Gastrocnemius medialis (tissue), 4 donors: ENCODE measurements at regions not wholly inside any gene's neighbourhood (a gene's known extent, or its start where the extent isn't known, plus 50 kb on each side); places are given as distances from the start of the nearest gene placed in this dataset.

ENCODE experiments used
- ATAC-seq, 2 donors: fragments of 150-250 bp; one replicate each; pipeline ENCODE4 v1.9.1; 2016
- DNase-seq, 2 donors: peaks; one replicate each; pipeline ENCODE4 v3.0.0-alpha.2; 2019
- H3K27ac ChIP-seq, 4 donors: fragments of 200-600 bp; sonication (generic); 1 replicate in 1 of 4; 2 replicates in 3 of 4; pipeline ENCODE4 v1.5.1; 2016 to 2018; ENCODE audit warnings: mild to moderate bottlenecking in 2 of 4, moderate library complexity in 1 of 4
- H3K27me3 ChIP-seq, 3 donors: fragments of 200-600 bp; sonication (generic) in 2 of 3; 1 replicate in 1 of 3; 2 replicates in 2 of 3; pipeline versions ENCODE4 v1.5.1 to v1.6.0; 2016 to 2019; ENCODE audit warnings: mild to moderate bottlenecking in 1 of 3, moderate library complexity in 1 of 3
- H3K36me3 ChIP-seq, 2 donors: fragments of 200-600 bp; sonication (generic) in 1 of 2; one replicate each; pipeline ENCODE4 v1.5.1; 2017 to 2018
- H3K4me1 ChIP-seq, 2 donors: fragments of 200-600 bp; sonication (generic) in 1 of 2; one replicate each; pipeline ENCODE4 v1.5.1; 2016 to 2017; ENCODE audit warnings: mild to moderate bottlenecking in 2 of 2
- H3K4me3 ChIP-seq, 4 donors: fragments of 200-600 bp; sonication (generic) in 3 of 4; 1 replicate in 1 of 4; 2 replicates in 3 of 4; pipeline ENCODE4 v1.5.1; 2016 to 2019; ENCODE audit warnings: mild to moderate bottlenecking in 2 of 4
- H3K9me3 ChIP-seq, 3 donors: fragments of 200-600 bp; sonication (generic) in 2 of 3; 1 replicate in 1 of 3; 2 replicates in 2 of 3; pipeline ENCODE4 v1.5.1; 2016 to 2019
- CTCF ChIP-seq, 5 experiments: fragments of 450-650 bp in 3 of 5; fragments of 200-600 bp in 2 of 5; sonication (generic) in 2 of 5; IDR thresholded peaks in 4 of 5; conservative IDR thresholded peaks in 1 of 5; 1 replicate in 4 of 5; 2 replicates in 1 of 5; pipeline ENCODE4 v1.5.1; 2016 to 2019; ENCODE audit warnings: antibody characterized with exemption in 5 of 5, mild to moderate bottlenecking in 3 of 5, moderate library complexity in 3 of 5
- POLR2A ChIP-seq, 2 donors: fragments of 450-650 bp; IDR thresholded peaks; one replicate each; pipeline ENCODE4 v1.6.1; 2017; ENCODE audit warnings: antibody characterized with exemption in 2 of 2, mild to moderate bottlenecking in 2 of 2, moderate library complexity in 2 of 2
- in situ Hi-C, 4 donors: fragments of 200-750 bp; cut with MboI; loops; one replicate each; pipeline versions ENCODE4 v1.15.0 to v1.8.0; 2017; ENCODE audit warnings: low sequenced_read_pairs in 4 of 4
- intact Hi-C: fragments of 100-400 bp; cut with DNase I; formaldehyde crosslinking; loops from one replicate; pipeline ENCODE4 v1.15.1; 2023; ENCODE audit warnings: low total_unique reads

- Histone ChIP-seq H3K36me3 (no peaks in the 10 kb centered on the region), H3K4me1 (peaks cover 0 to 6% of the 10 kb centered on the region in 2 donors), H3K27me3 (no peaks in the 10 kb centered on the region), H3K4me3 (no peak overlapping the region), H3K9me3 (no peaks in the 10 kb centered on the region), H3K27ac (no peak overlapping the region)
- intact Hi-C loops, result no loop called here
- in situ Hi-C loops, result no loop called here
- TF ChIP-seq POLR2A (IDR thresholded peaks at IDR 0.05), result no peak
- TF ChIP-seq CTCF (IDR thresholded peaks at IDR 0.05 in 4 of 5, conservative IDR thresholded peaks at IDR 0.05 in 1 of 5), result no peak
- ATAC-seq (no peak), DNase-seq (no peak)
These were observed 167.7 kb upstream of the NECTIN3 start for GRCh38 chr3:110903771-110904519.

GRCh38 chr3:110904520-110904890 is 167.1 kb upstream of the NECTIN3 start:
- no peak for ATAC-seq
- in situ Hi-C loops, result no loop called here
- no peak for TF ChIP-seq POLR2A (IDR thresholded peaks at IDR 0.05)
- TF ChIP-seq CTCF (IDR thresholded peaks at IDR 0.05 in 4 of 5, conservative IDR thresholded peaks at IDR 0.05 in 1 of 5), result no peak
- no peaks in the 10 kb centered on the region for H3K9me3 ChIP-seq
- H3K4me3 ChIP-seq, result no peak overlapping the region
- H3K27ac ChIP-seq, result no peak overlapping the region
- H3K27me3 ChIP-seq, result no peaks in the 10 kb centered on the region
- H3K4me1 ChIP-seq, result peaks cover 0 to 6% of the 10 kb centered on the region in 2 donors
- no peaks in the 10 kb centered on the region for H3K36me3 ChIP-seq
- intact Hi-C loops, result no loop called here
- DNase-seq, result no peak

- no peaks in the 10 kb centered on the region for H3K27me3 ChIP-seq
- H3K9me3 ChIP-seq, result no peaks in the 10 kb centered on the region
- no peak for TF ChIP-seq CTCF (IDR thresholded peaks at IDR 0.05 in 4 of 5, conservative IDR thresholded peaks at IDR 0.05 in 1 of 5)
- no peak for TF ChIP-seq POLR2A (IDR thresholded peaks at IDR 0.05)
- no peaks in the 10 kb centered on the region for H3K36me3 ChIP-seq
- in situ Hi-C loops (no loop called here), intact Hi-C loops (no loop called here)
- no peak for ATAC-seq
- peaks cover 0 to 6% of the 10 kb centered on the region in 2 donors for H3K4me1 ChIP-seq
- no peak for DNase-seq
- no peak overlapping the region for H3K4me3 ChIP-seq
- H3K27ac ChIP-seq, result no peak overlapping the region
These were observed 166.5 kb upstream of the NECTIN3 start for GRCh38 chr3:110905121-110905520.

GRCh38 chr3:110909839-110910238 is 161.8 kb upstream of the NECTIN3 start:
- intact Hi-C loops, result no loop called here
- DNase-seq, result no peak
- TF ChIP-seq CTCF (IDR thresholded peaks at IDR 0.05 in 4 of 5, conservative IDR thresholded peaks at IDR 0.05 in 1 of 5) (no peak), POLR2A (IDR thresholded peaks at IDR 0.05) (no peak)

More at GRCh38 chr3:110909839-110910238, 161.8 kb upstream of the NECTIN3 start:
- no peaks in the 10 kb centered on the region for H3K36me3 ChIP-seq
- in situ Hi-C loops, result no loop called here
- H3K27ac ChIP-seq, result no peak overlapping the region
- H3K4me1 ChIP-seq, result no peaks in the 10 kb centered on the region
- no peaks in the 10 kb centered on the region for H3K9me3 ChIP-seq
- no peak overlapping the region for H3K4me3 ChIP-seq
- ATAC-seq, result no peak
- H3K27me3 ChIP-seq, result no peaks in the 10 kb centered on the region
